NCI-H82 (cell line): ENCODE measurements at regions not wholly inside any gene's neighbourhood (a gene's known extent, or its start where the extent isn't known, plus 50 kb on each side); places are given as distances from the start of the nearest gene placed in this dataset.
"Not testable (repeated sequence)": the region's sequence is repeated elsewhere in the genome, so short reads cannot be mapped to it uniquely, and the experiment has no call there.

ENCODE experiments used
- DNase-seq: peaks from one replicate; lab custom pipeline; 2025; lab: John Stamatoyannopoulos, UW

- DNase-seq, result no peak
Observed at GRCh38 chr20:55685425-55685824, 319.9 kb downstream of the CBLN4 start.

GRCh38 chr20:55684578-55684977 lies 320.7 kb downstream of the CBLN4 start:
- DNase-seq, result no peak

GRCh38 chr20:55678970-55679667 lies 326.2 kb downstream of the CBLN4 start:
- no peak for DNase-seq

- no peak for DNase-seq
Observed at GRCh38 chr20:55678126-55678525, 327.2 kb downstream of the CBLN4 start.

GRCh38 chr20:55677011-55677410 lies 328.3 kb downstream of the CBLN4 start:
- DNase-seq, result no peak

- no peak for DNase-seq
Observed at GRCh38 chr20:55676097-55676496, 329.2 kb downstream of the CBLN4 start.

- no peak for DNase-seq
Observed at GRCh38 chr20:55668631-55669030, 336.7 kb downstream of the CBLN4 start.

GRCh38 chr20:55667955-55668354 lies 337.4 kb downstream of the CBLN4 start:
- no peak for DNase-seq

- no peak for DNase-seq
Observed at GRCh38 chr20:55667024-55667423, 338.3 kb downstream of the CBLN4 start.

GRCh38 chr20:55656231-55656775 lies 349.0 kb downstream of the CBLN4 start:
- DNase-seq, result no peak

GRCh38 chr20:55650657-55651360 lies 354.5 kb downstream of the CBLN4 start:
- no peak for DNase-seq

- no peak for DNase-seq
Observed at GRCh38 chr20:55649254-55649653, 356.1 kb downstream of the CBLN4 start.

- DNase-seq, result no peak
Observed at GRCh38 chr20:55646851-55647250, 358.5 kb downstream of the CBLN4 start.

- DNase-seq, result no peak
Observed at GRCh38 chr20:55641497-55641896, 363.8 kb downstream of the CBLN4 start.

- DNase-seq, result no peak
Observed at GRCh38 chr20:55635870-55636269, 369.4 kb downstream of the CBLN4 start.

GRCh38 chr20:55632592-55632991 lies 372.7 kb downstream of the CBLN4 start:
- DNase-seq, result no peak

- not testable (repeated sequence) for DNase-seq
Observed at GRCh38 chr20:55629143-55629542, 376.2 kb downstream of the CBLN4 start.

- DNase-seq, result no peak
Observed at GRCh38 chr20:55626716-55627115, 378.6 kb downstream of the CBLN4 start.

GRCh38 chr20:55616367-55616766 lies 389.0 kb downstream of the CBLN4 start:
- no peak for DNase-seq

- no peak for DNase-seq
Observed at GRCh38 chr20:55615818-55616217, 389.5 kb downstream of the CBLN4 start.

- DNase-seq, result no peak
Observed at GRCh38 chr20:55614220-55614757, 391.0 kb downstream of the CBLN4 start.

GRCh38 chr20:55610756-55611155 lies 394.6 kb downstream of the CBLN4 start:
- DNase-seq, result no peak

GRCh38 chr20:55605594-55605993 lies 399.7 kb downstream of the CBLN4 start:
- no peak for DNase-seq
